Central memory CD4-positive, alpha-beta T cell (primary cell): ENCODE measurements at regions not wholly inside any gene's neighbourhood (a gene's known extent, or its start where the extent isn't known, plus 50 kb on each side); places are given as distances from the start of the nearest gene placed in this dataset.

Source experiments
- DNase-seq: peaks from one replicate; pipeline ENCODE4 v3.0.0; 2022

DNA sequence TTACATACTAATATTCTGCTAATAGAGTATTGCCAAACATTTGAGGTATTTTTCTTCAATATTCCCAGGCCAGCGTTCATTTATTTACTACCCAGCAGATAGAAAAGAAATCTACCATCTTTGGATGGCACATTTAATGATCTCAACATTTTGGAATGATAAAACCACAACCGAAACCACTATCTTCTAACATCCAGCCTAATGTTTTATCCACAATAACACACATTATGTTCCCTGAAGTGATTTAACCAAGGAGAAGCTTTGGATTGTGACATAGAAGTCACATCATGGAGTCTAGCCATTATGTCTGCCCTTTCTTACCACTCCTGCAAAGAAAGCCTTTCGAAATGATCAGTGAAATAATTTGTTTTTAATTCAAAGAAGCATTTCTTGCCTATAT, 497.1 kb upstream of the PLXNA2 start:
- DNase-seq = no peak

- DNase-seq = no peak
Observed at GRCh38 chr1:208743361-208743760, 499.2 kb upstream of the PLXNA2 start.

DNA sequence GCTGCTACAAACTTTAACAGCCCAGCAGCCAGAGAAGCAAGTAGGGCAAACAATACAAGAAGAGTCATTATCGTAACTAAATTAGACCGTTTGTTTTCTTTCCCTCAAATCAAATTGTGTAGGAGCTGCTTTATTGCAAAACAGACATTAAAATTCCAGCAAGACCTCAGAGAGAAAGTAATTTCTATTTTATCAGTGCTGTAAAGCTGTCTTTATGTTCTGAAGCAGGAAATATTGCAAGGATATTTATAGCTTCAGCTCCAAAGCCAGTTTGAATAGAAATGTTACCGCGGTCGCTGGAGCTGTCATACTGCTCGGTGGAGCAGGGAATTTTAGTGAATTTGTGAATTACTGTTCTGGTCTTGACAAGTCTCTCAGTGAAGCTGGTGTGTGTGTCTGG, 503.8 kb upstream of the PLXNA2 start:
- no peak for DNase-seq

DNA sequence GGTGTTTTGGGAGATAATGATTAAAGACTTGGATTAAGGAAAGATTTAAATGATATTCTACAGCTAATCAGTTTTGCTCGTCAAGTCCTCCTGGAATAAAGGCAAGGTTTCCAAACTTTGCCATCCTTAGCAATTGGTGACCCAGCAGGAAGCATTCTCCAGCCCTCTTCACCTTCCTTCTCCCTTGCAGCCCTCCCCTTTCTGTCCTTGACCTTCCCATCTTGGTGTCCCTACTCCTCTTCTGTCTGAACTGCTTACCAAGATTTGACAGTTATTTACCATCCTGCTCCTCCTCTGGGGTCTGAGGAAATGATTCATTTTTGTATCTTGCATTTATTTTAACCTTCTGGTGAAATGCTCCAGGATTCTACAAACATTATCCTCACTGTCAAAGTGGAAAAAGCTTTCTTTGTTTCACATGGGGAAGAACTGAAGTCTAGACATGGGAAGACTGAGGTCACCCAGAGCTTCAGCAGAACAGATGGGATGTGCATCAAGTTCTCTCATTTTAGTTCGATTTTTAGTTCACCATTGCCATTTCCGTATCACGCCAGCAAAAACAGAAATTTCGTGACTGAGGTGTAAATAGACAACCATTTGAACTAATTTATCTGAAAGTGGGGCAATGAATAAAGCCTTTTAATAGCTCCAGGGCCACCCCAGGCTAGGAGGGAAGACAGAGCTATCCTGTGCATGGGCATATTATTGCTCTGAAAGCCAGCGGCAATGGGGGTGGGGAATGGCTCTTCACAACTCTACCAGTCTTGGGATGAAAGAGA, 504.4 kb upstream of the PLXNA2 start:
- DNase-seq = no peak

DNA sequence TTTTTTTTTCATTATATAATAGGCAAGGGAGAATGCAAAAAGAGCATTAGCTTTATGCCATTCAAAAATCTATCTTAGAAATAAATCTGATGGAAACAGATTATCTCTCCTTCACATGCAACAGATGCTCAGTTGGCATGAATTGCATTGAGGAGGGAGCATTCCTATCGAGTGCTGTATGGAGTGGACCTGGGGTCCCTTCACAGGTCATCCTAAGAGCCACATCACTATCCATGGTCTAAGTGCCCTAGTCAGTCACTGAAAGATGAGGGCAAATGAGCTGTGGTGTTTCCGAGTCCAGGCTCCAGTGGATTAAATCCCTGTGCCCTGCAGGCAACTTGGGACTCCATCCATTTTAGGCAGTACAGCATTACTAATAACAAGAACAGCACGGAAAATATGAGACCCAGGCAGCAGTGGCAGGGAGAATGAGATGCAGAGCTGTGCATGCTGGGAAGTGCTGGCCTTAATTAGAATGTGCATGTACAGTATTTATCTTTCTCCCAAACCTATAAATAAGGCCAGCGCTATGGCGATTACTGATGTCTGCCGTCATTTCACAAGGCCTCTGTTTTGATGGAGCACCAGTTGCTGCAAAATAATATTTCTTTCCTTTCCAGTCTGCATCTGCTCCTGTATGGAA, 512.3 kb upstream of the PLXNA2 start:
- no peak for DNase-seq

- no peak for DNase-seq
Observed at GRCh38 chr1:208757846-208758245, 513.7 kb upstream of the PLXNA2 start.

DNA sequence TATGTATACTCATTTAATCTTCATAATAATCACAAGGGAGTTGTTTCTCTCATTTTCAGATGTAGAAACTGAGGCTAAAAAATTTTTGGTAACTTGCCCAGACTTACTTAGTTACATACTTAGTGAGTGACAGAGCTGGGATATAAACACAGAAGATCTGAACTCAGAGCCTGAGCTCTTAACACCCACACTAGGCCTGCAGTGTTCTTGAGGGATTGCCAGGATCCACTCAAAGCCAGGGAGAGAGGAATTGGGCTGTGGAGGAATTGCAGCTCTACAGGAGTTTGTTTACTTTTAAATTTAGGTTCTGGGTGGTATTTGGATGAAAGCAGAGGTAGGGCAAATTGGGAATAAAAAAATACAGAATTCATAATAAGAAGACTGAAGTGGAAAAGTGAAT, 515.1 kb upstream of the PLXNA2 start:
- DNase-seq = no peak

DNA sequence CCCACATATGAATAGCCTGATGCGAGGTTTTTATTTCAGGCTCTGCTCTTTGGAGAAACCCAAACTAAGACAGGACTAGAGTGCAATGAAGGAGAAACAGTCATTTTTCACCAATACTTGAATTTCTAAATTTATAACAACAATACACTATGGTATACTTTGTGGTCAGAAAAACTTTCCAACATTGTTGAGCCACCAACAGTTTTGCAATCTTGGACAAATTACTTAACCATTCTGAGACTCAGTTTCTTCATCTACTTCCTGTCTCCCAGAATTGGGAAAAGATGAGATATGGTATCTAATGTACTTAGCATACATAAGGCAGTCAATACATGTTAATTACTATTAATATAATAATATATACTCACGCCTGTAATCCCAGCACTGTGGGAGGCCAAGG, 519.8 kb upstream of the PLXNA2 start:
- no peak for DNase-seq

GRCh38 chr1:208766832-208767231, 522.6 kb upstream of the PLXNA2 start:
- no peak for DNase-seq

DNA sequence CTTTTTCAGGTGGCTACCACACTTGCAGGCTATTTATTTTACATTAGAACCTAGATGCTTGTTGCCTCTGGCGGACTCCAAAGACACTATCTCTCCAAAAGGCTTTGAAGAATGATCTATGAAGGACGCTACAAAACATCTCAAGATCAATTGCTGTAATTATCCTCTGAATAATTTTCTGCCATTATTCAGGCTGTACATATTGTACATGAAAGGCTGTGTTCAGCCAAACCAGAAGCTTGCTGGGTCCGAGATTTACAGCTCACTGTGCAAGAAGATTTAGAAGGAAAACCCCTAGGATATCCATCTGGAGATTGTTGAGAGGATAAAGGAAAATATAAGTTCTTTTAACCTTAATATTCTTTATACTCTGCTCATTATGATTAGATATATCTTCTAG, 523.6 kb upstream of the PLXNA2 start:
- no peak for DNase-seq

DNA sequence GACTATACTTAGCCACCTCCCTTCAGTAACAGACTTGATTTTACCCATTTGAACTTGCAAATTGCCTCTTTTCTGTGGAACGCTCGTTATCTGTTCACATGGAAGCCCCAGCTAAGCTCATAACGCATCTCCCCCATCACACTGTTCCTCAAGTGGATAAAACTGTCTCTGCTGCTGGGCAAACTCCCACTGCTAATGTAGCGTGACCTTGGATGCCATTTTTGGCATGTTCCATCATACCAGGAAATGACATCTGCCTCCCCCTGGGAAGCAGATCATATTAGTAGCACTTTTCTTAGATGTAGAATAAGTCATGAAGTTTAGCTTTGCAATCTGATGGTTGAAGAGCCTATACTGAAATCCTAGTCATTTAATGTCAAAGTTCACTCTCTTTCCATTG, 528.7 kb upstream of the PLXNA2 start:
- DNase-seq = no peak

DNA sequence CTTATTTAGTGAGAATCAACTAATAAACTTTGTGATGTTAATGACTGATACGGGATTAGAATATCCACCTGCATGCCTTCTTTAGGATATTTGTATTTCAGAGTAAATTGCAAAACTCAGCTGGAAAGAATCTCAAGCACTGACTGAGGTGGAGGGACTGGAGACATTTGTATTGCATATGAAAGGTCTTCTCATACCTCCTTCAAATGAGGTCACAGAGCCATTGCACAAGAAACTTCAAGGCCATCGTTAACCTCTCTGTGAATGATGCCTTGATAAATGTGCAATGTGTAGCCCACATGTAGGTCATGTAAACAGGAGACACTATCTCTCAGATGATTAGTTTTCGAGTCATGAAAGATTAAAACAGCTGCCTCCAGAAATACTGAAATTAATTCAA, 531.7 kb upstream of the PLXNA2 start:
- DNase-seq = no peak

DNA sequence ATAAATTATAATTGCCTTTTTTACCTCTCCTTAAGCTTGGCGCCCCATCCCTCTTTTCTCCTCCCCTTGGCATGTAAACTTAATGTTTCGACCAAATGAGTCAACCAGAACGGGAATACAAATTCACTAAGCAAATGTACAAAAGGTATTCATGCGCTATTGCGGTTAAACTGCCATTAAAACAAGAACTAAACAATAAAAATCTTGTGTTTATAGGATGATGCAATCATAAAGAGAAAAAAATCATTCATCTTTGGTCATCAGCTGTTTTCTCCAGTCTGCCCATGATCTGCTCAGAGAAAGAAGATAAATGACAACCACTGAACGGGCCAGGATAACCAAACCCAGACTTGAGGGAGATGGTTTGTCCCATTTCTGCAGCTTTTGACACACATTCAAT, 534.2 kb upstream of the PLXNA2 start:
- no peak for DNase-seq

DNA sequence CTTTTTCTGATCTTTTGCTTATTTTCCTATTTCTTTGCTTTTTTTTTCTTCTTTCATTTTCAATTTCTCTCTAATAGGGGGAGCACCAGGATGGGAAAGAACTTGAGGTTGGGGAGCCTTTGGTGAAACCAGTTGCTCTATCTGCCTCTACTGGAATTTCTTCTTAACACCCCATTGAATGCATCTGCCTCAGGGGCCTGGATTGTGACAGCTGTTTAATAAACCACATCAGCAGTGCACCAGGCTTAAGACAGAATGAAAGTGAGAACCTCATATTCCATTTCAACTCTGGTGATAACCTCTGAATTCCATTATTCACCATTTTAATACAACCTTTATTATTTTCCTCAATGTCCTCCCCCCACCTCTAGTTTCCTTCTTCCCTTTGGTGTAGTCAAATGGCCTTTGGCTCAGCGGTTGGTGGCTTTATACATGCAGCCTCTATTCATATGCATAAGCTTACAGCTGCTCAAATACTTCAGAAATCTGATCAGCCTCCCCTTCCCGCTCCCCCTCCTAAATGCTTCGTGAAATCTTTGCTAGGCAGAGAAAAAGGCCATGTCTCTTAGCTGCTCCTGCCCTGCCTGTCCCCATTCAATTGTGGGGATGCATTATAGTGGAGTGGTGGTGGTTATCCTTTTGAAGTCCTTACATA, 537.3 kb upstream of the PLXNA2 start:
- no peak for DNase-seq

DNA sequence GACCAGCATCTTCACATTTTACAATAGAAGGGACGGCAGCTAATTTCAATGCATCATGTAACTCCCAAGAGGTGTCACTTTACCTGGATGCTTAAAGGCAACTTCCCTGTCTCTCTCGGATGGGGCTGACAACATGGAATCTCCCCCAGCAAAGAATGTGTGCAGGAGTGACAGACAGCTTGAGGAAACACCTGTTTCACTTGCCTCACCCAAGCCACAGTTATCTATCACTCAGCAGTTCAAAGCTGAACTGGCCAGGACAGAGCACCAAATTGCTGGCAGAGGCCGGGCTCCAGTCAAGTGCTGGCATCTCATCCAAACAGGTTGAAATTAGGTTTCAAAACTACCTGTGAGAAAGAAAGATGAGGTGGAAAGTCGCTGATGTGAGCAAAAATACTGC, 538.0 kb upstream of the PLXNA2 start:
- no peak for DNase-seq

DNA sequence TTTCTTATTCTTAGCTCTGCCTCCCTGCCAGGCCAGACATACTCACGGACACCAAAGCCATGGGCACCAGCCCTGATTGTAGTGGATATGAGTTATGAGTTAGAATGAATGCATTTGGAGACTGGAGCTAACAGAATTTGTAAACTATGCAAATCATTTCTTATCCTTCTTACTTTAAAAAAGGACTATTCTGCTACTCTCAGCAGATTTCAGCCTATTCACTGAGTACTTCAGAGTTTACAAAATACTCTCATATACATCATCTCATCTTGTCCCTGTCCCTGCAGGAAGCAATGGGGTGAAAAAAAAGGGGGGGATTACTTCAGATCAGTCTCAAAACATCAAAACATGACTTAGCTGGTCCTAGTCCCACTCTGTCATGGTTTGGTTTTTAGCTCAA, 541.4 kb upstream of the PLXNA2 start:
- no peak for DNase-seq

GRCh38 chr1:208787219-208787618, 543.0 kb upstream of the PLXNA2 start:
- DNase-seq = no peak

DNA sequence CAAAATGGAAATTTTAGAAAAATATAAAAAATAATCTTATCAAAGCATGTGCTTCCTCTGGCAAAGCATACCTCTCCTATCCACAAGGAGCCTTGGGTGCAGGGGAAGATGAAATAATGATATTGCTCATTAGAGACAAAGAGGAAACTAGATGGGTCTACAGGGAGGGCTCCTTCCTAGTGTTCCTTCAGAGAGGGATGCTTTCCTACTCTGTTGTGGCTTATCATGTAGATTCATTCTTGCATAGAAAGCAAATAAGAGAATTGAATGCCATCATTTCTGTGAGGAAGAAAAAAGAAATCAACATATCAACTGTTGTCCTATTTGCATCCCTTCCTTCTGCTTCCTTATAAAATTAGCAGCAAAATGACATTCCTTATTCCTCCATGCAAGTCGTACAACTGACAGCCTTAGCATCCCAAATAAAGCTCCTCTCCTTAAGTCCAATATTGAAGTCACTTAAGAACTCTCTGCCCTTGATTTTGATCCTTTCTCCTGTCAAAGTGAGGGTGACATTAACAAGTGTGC, 543.9 kb upstream of the PLXNA2 start:
- DNase-seq = no peak

GRCh38 chr1:208791456-208791855, 547.3 kb upstream of the PLXNA2 start:
- DNase-seq = no peak

DNA sequence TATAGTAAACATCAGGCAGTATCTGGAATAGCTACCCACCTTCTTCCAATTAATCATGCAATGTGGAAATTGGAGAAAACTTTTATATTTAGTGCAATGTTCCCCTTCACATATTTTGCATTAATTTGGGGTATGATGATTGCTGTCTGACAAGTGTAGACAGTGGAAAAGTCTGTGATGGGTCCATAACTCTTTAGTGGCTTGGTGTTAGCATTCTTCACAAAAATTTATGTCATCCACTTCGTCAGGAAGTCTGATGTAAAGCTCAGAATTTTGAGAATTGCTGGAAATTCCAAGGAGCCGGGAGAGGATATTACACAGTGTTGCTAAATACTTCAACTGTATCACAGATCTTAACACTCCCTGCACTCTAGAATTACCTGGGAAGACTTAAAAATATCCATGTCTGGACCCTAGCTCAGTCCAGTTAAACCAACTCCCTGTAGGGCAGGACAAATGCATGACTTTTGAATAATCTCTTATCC, 549.7 kb upstream of the PLXNA2 start:
- no peak for DNase-seq

- DNase-seq = no peak
Observed at GRCh38 chr1:208799186-208799585, 555.0 kb upstream of the PLXNA2 start.

GRCh38 chr1:208803011-208803811, 559.0 kb upstream of the PLXNA2 start:
- no peak for DNase-seq
